ENCODE measurements at regions not wholly inside any gene's neighbourhood (a gene's known extent, or its start where the extent isn't known, plus 50 kb on each side); places are given as distances from the start of the nearest gene placed in this dataset.

DNA sequence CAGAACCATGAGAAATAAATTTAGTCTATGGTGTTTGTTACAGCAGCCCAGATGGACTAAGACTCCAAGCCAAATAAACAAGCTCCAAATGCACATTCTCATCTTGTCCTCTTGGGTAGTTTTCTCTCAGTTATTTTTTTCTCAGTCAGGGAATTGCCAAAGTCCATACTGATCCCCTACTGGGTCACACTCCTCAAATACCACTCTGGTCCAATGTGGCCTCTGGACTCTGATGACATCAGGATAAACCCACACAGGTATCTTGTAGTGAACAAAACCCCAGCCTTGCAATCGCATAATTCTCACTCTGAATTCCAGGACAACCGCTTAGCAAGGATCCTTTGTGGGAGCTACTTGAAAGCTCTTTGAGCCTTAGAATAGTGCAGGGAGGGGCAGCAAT lies 248.4 kb upstream of the JUN start:
- TF ChIP-seq EZH2 (IDR thresholded peaks at IDR 0.05; ENCODE audit: low read length) = no peak
- TF ChIP-seq, protein P1, sequence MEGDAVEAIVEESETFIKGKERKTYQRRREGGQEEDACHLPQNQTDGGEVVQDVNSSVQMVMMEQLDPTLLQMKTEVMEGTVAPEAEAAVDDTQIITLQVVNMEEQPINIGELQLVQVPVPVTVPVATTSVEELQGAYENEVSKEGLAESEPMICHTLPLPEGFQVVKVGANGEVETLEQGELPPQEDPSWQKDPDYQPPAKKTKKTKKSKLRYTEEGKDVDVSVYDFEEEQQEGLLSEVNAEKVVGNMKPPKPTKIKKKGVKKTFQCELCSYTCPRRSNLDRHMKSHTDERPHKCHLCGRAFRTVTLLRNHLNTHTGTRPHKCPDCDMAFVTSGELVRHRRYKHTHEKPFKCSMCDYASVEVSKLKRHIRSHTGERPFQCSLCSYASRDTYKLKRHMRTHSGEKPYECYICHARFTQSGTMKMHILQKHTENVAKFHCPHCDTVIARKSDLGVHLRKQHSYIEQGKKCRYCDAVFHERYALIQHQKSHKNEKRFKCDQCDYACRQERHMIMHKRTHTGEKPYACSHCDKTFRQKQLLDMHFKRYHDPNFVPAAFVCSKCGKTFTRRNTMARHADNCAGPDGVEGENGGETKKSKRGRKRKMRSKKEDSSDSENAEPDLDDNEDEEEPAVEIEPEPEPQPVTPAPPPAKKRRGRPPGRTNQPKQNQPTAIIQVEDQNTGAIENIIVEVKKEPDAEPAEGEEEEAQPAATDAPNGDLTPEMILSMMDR (optimal IDR thresholded peaks at IDR 0.05 in 1 of 3, IDR thresholded peaks at IDR 0.05 in 1 of 3, conservative IDR thresholded peaks at IDR 0.05 in 1 of 3; ENCODE audit: extremely low read depth in 1 of 3, insufficient read depth in 2 of 3, low read length in 3 of 3) = no peak
